SK-N-MC (cell line): ENCODE measurements at regions not wholly inside any gene's neighbourhood (a gene's known extent, or its start where the extent isn't known, plus 50 kb on each side); places are given as distances from the start of the nearest gene placed in this dataset.

Experiments
- DNase-seq: peaks from one replicate; pipeline ENCODE4 v3.0.0-alpha.2; 2011; ENCODE audit warnings: low read depth, low spot score
- H3K27ac ChIP-seq: fragments of 200-600 bp; sonication (generic); 2 replicates; pipeline ENCODE4 v1.5.1; 2016; ENCODE audit warnings: mixed run types
- H3K36me3 ChIP-seq: fragments of 200-600 bp; sonication (generic); 2 replicates; pipeline ENCODE4 v1.6.1; 2017; ENCODE audit warnings: antibody characterized with exemption, low read length, mixed read lengths; ENCODE audit not compliant: insufficient read depth
- H3K4me3 ChIP-seq: fragments of 200-600 bp; sonication (generic); 2 replicates; pipeline ENCODE4 v1.5.1; 2016
- H3K9ac ChIP-seq: fragments of 200-600 bp; sonication (generic); 2 replicates; pipeline ENCODE4 v1.8.0; 2017; ENCODE audit warnings: mixed run types, mixed read lengths; ENCODE audit not compliant: insufficient read length
- H3K9me3 ChIP-seq: fragments of 200-600 bp; sonication (generic); 2 replicates; pipeline ENCODE4 v1.6.1; 2017; ENCODE audit warnings: low read depth, mild to moderate bottlenecking, antibody characterized with exemption, low read length, moderate library complexity, mixed read lengths
- EZH2 ChIP-seq: fragments of 200-600 bp; sonication (generic); IDR thresholded peaks from one replicate; pipeline ENCODE4 v1.6.1; 2017; ENCODE audit warnings: antibody characterized with exemption
- FOXP2 ChIP-seq: optimal IDR thresholded peaks from 2 replicates; pipeline ENCODE3; 2011; ENCODE audit warnings: mild to moderate bottlenecking, moderate library complexity; ENCODE audit not compliant: insufficient read depth; ENCODE audit errors: extremely low read length, control extremely low read depth
- POLR2AphosphoS5 ChIP-seq: IDR thresholded peaks from 2 replicates; pipeline ENCODE4 v1.6.1; 2012; ENCODE audit warnings: mild to moderate bottlenecking, low read depth, low read length, borderline replicate concordance

DNA sequence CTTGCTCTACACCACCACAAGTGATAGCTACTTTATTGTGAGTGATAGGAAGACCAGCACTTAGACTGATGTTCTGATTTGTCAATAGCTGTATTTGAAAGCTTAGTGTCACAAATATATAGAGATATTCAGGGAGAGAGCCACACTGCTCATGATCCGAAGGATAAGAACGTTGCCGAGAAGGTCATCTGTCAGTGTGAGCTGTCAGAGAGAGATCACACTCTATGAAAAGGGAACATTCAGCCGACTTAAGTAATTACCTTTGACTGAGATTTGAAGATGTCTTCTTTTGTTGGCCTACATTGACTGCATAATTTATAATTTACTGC is 322.6 kb downstream of the TFEC start:
- no peak for DNase-seq
- Histone ChIP-seq H3K36me3 (no peaks in the 10 kb centered on the region), H3K9ac (no peak overlapping the region), H3K9me3 (no peaks in the 10 kb centered on the region), H3K27ac (no peak overlapping the region), H3K4me3 (no peak overlapping the region)
- TF ChIP-seq FOXP2 (no peak), POLR2AphosphoS5 (no peak), EZH2 (no peak)

DNA sequence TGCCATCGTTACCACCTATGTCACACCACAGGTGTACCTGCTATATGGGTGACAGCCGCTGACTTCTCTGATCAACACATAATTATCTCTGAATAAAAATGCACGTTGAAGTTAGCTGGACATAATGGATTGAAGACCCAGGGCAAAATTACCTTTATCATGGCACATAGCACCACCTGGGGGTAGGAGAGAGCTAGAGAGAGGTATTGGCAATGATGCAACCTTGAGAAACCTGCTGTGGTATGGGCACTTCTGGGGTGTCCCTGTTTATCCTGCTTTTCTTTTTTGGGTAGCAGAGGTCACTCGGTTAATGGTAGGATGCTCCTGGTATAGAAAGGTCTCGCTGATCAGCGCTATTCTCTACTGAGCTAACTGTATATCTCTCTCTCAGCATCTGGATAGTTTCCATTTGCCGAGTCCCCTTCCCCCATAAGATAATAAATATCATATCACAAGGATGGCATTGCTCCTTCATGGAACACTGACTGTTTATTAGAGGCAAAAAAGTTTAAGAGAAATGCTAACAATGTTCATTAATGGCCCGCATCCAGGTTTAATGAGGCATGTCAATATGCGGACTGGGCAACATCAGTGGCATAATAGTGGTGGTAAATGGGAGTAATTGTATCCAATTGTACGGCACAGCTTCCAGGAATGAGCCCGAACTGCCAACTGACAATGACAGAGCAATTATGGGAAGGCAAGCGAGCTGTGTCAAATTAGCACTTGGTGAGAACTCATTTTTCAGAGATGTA is 323.1 kb downstream of the TFEC start:
- TF ChIP-seq POLR2AphosphoS5 = no peak
- no peak for TF ChIP-seq EZH2
- no peak for TF ChIP-seq FOXP2
- Histone ChIP-seq H3K9ac (no peak overlapping the region), H3K4me3 (no peak overlapping the region), H3K36me3 (no peaks in the 10 kb centered on the region), H3K27ac (no peak overlapping the region), H3K9me3 (no peaks in the 10 kb centered on the region)
- no peak for DNase-seq

DNA sequence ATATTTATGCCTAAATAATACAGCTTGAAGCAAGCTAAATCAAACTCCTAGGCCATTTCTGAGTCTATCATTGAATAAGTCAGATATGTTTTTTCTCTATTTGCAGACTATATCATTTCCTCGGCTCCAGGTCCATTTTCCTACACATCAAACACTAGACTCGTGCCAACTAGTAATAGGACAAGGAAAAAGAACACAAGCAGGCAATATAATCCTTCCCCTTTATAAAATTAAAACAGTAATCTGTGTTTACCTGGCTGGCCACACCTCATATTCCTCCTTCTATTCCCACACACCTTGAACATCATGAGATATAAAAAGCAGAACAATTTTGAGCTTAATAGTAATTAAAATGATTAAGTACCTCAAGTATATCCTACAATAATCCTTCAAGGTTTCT is 325.7 kb downstream of the TFEC start:
- no peak overlapping the region for H3K4me3 ChIP-seq
- H3K27ac ChIP-seq = no peak overlapping the region
- TF ChIP-seq POLR2AphosphoS5 (no peak), FOXP2 (no peak), EZH2 (no peak)
- no peaks in the 10 kb centered on the region for H3K36me3 ChIP-seq
- DNase-seq = no peak
- no peak overlapping the region for H3K9ac ChIP-seq
- H3K9me3 ChIP-seq = no peaks in the 10 kb centered on the region

DNA sequence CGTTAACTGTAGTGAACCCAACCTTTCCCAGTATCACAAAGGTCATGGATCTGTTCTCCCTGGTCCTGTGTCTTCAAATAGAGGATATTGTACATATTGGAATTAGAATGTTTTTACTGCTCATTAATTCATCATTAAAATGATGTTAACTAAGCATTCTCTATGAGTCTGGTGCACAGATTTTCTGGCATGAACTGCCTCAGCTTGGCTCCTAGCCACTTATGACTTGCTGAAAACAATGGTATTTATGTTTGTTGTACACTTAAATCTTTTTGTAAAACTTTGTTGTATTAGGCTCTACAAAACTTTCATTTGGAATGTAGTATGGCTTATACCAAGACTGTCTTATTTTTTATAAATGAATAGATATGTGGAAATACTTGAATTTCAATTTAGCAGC is 329.4 kb downstream of the TFEC start:
- no peak for DNase-seq
- no peak overlapping the region for H3K9ac ChIP-seq
- TF ChIP-seq FOXP2 (no peak), EZH2 (no peak), POLR2AphosphoS5 (no peak)
- no peaks in the 10 kb centered on the region for H3K9me3 ChIP-seq
- no peaks in the 10 kb centered on the region for H3K36me3 ChIP-seq
- no peak overlapping the region for H3K27ac ChIP-seq
- H3K4me3 ChIP-seq = no peak overlapping the region

DNA sequence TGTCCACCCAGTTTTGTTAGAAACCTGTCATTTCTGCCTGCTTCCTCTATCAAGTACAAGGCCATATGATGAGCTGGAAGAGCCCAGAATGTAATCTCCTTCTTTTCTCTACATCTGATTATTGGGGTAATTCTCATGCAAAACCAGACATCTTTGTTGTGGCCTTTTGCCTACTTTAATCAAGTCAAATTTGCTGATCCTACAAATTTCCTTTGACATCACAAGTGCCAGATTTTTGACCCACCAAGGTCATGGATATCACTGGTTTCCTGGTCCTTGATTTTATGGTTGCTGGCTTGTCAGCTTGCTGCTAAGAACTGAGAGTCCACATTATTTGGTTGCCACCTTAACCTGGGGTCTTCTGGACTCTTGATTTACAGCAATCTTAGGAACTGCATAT is 336.1 kb downstream of the TFEC start:
- DNase-seq = no peak
- TF ChIP-seq POLR2AphosphoS5 (no peak), EZH2 (no peak)
- Histone ChIP-seq H3K9ac (no peak overlapping the region), H3K27ac (no peak overlapping the region), H3K4me3 (no peak overlapping the region), H3K36me3 (no peaks in the 10 kb centered on the region), H3K9me3 (no peaks in the 10 kb centered on the region)

DNA sequence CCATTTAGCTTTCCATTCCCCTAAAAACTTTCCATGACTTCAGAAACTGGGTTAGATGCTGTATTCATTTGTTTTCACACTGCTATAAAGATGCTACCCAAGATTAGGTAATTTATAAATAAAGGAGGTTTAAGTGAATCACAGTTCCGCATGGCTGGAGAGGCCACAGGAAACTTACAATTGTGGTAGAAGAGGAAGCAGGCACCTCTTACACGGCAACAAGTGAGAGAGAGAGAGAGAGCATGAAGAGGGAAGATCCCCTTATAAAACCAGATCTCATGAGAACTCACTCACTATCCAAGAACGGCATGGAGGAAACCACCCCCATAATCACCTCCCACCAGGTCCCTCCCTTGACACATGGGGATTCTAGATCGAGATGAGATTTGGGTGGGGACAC is 336.8 kb downstream of the TFEC start:
- H3K9ac ChIP-seq = no peak overlapping the region
- no peak overlapping the region for H3K4me3 ChIP-seq
- H3K9me3 ChIP-seq = no peaks in the 10 kb centered on the region
- DNase-seq = no peak
- TF ChIP-seq FOXP2 = no peak
- TF ChIP-seq EZH2 = no peak
- TF ChIP-seq POLR2AphosphoS5 = no peak
- H3K27ac ChIP-seq = no peak overlapping the region
- no peaks in the 10 kb centered on the region for H3K36me3 ChIP-seq

DNA sequence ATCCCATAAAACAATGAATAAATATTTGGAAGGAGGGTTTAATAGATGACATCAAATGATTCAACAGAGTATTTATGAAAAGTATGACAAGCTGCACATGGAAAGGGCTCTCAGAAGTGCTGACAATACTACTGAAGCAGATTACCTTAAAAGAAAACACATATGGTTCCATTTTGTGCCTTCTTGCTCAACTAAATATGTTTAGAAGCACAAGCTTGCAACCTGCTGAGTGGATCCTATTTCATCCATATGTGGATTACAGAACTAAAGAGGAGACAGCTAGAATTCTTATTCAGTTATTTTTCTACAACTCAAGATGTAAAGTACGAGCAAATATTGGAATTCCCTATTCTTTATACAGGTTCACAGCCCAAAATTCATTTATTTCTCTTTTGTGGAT is 340.6 kb downstream of the TFEC start:
- peak; percentile 85 for DNase-seq
- Histone ChIP-seq H3K4me3 (0 out of 2 replicates have a peak overlapping the region, but pooled peaks have one; percentile 24), H3K27ac (peak overlapping the region; percentile 90), H3K9ac (no peak overlapping the region), H3K36me3 (0 out of 2 replicates have a peak, but pooled peaks cover 3% of the 10 kb centered on the region), H3K9me3 (0 out of 2 replicates have a peak, but pooled peaks cover 3% of the 10 kb centered on the region)
- TF ChIP-seq FOXP2 (no peak), POLR2AphosphoS5 (no peak; the same call in 1 of the 2 replicates), EZH2 (no peak)

DNA sequence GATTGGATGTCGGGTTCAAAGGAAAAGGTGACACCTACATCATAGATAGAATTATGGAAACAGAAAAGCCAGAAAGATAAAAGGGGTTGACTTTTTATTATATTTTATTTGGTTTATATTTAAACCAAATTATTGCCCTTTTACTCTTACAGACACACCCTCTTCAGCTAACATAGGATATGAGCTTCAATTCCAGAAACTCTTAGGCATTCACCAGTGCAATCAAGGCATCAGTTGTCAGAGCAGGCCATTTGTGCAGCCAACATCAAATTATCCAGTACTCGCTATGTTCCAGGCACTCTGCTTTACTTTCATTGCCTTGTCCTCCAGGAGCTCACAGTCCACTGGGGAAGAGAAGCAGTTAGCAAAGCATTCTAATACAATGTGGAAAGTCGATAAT is 347.5 kb downstream of the TFEC start:
- Histone ChIP-seq H3K9ac (no peak overlapping the region), H3K36me3 (0 out of 2 replicates have a peak, but pooled peaks cover 3% of the 10 kb centered on the region), H3K27ac (0 out of 2 replicates have a peak overlapping the region, but pooled peaks have one; percentile 32), H3K4me3 (no peak overlapping the region), H3K9me3 (0 out of 2 replicates have a peak, but pooled peaks cover 3% of the 10 kb centered on the region)
- no peak for DNase-seq
- no peak for TF ChIP-seq POLR2AphosphoS5
- TF ChIP-seq FOXP2 = no peak
- no peak for TF ChIP-seq EZH2

DNA sequence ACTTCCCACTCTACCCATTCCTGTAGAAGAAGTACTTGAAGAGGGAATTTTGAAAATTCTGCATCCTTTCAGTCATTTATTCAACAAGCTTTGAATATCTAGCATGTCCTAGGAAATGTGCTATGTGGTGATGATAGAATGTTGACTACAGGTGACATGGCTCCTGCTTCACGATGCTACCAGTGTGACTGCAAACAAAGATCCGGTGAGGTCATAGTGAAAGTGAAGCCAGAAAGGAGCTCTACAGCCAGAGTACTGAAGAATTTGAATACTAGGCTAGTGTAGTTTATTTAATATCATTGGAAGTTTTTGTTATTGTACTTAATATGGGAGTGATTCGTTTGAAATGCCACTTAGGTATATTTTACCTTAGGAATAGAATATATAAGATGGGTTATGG is 348.1 kb downstream of the TFEC start:
- no peak for DNase-seq
- TF ChIP-seq EZH2 = no peak
- no peak for TF ChIP-seq FOXP2
- TF ChIP-seq POLR2AphosphoS5 = no peak
- no peak overlapping the region for H3K4me3 ChIP-seq
- 0 out of 2 replicates have a peak, but pooled peaks cover 3% of the 10 kb centered on the region for H3K36me3 ChIP-seq
- 0 out of 2 replicates have a peak, but pooled peaks cover 3% of the 10 kb centered on the region for H3K9me3 ChIP-seq
- no peak overlapping the region for H3K27ac ChIP-seq
- no peak overlapping the region for H3K9ac ChIP-seq

DNA sequence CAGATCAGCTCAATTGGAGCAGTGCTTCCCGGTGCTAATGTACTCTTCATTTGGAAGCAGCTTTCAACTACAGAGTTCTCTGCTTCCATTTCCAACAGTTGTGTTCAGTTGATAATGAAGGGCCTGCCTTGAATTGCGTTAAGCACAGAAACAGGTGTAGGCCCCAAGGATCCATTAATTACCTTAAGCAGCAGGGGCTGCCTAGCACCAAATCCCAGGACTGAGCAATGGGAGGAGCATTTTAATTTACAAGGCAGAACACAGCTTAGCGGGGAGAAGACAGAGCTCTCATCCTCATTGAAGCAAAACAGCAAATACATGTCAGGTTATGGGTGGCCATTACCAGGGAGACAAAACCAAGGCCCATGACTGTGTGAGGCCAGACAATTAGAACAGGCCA is 349.6 kb downstream of the TFEC start:
- Histone ChIP-seq H3K9me3 (no peaks in the 10 kb centered on the region), H3K27ac (peak overlapping the region; percentile 98), H3K4me3 (no peak overlapping the region), H3K36me3 (no peaks in the 10 kb centered on the region), H3K9ac (no peak overlapping the region)
- no peak for TF ChIP-seq POLR2AphosphoS5
- no peak for TF ChIP-seq FOXP2
- TF ChIP-seq EZH2 = no peak
- no peak for DNase-seq
